ENCODE measurements at regions not wholly inside any gene's neighbourhood (a gene's known extent, or its start where the extent isn't known, plus 50 kb on each side); places are given as distances from the start of the nearest gene placed in this dataset.

- peaks cover 5% of the 10 kb centered on the region for H3K9me3 Mint-ChIP-seq
- no peaks in the 10 kb centered on the region for H3K4me1 Mint-ChIP-seq
- no peak overlapping the region for H3K4me3 Mint-ChIP-seq
- H3K27me3 Mint-ChIP-seq = no peaks in the 10 kb centered on the region
- no peaks in the 10 kb centered on the region for H3K36me3 Mint-ChIP-seq
- no peak for ATAC-seq
- no peak overlapping the region for H3K27ac Mint-ChIP-seq
These were observed 135.3 kb downstream of the ACKR3 start for GRCh38 chr2:236704887-236705286.

DNA sequence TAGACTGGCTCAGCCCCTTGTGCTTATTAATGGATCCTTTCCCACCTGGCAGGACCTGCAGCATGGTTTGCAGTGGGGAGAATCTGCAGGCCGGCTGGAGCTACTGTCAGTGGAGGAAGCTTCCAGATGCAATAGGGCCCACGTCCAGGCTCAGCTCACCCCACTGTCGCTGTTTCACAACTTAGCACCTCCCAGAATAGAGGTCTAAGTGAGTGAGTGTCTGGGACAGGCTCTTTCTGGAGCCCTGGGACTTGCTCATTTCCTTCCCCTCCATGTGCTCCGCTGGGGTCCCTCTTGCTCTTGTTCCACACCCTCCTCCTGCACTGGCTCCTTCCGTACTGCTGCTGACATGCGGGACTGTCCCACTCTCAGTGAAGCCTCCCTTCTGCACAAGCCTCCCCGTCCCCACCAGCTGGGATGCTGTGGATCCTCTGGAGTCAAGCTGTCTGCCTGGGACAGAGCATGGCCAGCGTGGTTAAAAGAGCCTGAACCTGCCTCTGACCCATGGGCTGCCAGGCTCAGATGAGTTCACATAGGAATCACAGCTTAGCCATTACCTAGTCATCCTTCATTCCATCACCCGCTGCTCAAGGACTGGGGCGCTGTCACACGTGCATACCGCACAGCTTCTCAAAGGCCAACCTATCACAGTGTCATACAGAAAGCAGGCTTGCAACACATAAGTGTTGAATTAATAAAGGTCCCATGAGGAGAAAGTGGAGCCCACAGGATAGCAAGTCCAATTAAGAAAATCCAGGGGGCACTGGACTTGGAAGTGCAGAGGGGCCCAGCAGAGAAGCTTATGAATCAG, 135.9 kb downstream of the ACKR3 start:
- H3K4me1 Mint-ChIP-seq = no peaks in the 10 kb centered on the region
- peaks cover 5% of the 10 kb centered on the region for H3K9me3 Mint-ChIP-seq
- no peak for ATAC-seq
- H3K27me3 Mint-ChIP-seq = no peaks in the 10 kb centered on the region
- H3K4me3 Mint-ChIP-seq = no peak overlapping the region
- no peak overlapping the region for H3K27ac Mint-ChIP-seq
- H3K36me3 Mint-ChIP-seq = no peaks in the 10 kb centered on the region

- Mint-ChIP-seq H3K36me3 (no peaks in the 10 kb centered on the region), H3K4me3 (no peak overlapping the region), H3K27me3 (no peaks in the 10 kb centered on the region), H3K4me1 (no peaks in the 10 kb centered on the region), H3K9me3 (peaks cover 5% of the 10 kb centered on the region), H3K27ac (no peak overlapping the region)
- no peak for ATAC-seq
These were observed 136.7 kb downstream of the ACKR3 start for GRCh38 chr2:236706288-236706687.

DNA sequence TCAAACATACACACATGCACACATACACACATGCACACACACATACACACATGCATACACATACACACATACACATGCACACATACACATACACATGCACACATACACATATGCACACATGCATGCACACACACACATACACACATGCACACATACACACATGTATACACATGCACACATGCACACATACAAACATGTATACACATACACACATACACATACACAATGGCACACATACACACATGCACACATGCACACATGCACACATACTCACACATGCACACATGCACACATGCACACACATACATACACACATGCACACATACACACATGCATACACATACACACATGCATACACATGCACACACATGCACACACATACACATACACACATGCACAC, 137.2 kb downstream of the ACKR3 start:
- Mint-ChIP-seq H3K36me3 (no peaks in the 10 kb centered on the region), H3K27me3 (no peaks in the 10 kb centered on the region), H3K4me3 (no peak overlapping the region), H3K4me1 (no peaks in the 10 kb centered on the region), H3K27ac (no peak overlapping the region), H3K9me3 (peaks cover 5% of the 10 kb centered on the region)
- no peak for ATAC-seq

GRCh38 chr2:236711440-236711839, 141.8 kb downstream of the ACKR3 start:
- H3K27me3 Mint-ChIP-seq = peaks cover 28% of the 10 kb centered on the region
- H3K27ac Mint-ChIP-seq = no peak overlapping the region
- H3K9me3 Mint-ChIP-seq = peaks cover 5% of the 10 kb centered on the region
- no peaks in the 10 kb centered on the region for H3K36me3 Mint-ChIP-seq
- no peaks in the 10 kb centered on the region for H3K4me1 Mint-ChIP-seq
- ATAC-seq = no peak
- H3K4me3 Mint-ChIP-seq = no peak overlapping the region

- Mint-ChIP-seq H3K4me3 (no peak overlapping the region), H3K36me3 (no peaks in the 10 kb centered on the region), H3K4me1 (no peaks in the 10 kb centered on the region), H3K27ac (no peak overlapping the region), H3K9me3 (no peaks in the 10 kb centered on the region), H3K27me3 (peaks cover 34% of the 10 kb centered on the region)
- ATAC-seq = no peak
These were observed 142.7 kb downstream of the ACKR3 start for GRCh38 chr2:236712304-236712703.

- H3K4me1 Mint-ChIP-seq = no peaks in the 10 kb centered on the region
- no peak overlapping the region for H3K4me3 Mint-ChIP-seq
- no peaks in the 10 kb centered on the region for H3K36me3 Mint-ChIP-seq
- no peaks in the 10 kb centered on the region for H3K9me3 Mint-ChIP-seq
- no peak overlapping the region for H3K27ac Mint-ChIP-seq
- H3K27me3 Mint-ChIP-seq = peaks cover 34% of the 10 kb centered on the region
- no peak for ATAC-seq
These were observed 143.5 kb downstream of the ACKR3 start for GRCh38 chr2:236712961-236713673.

DNA sequence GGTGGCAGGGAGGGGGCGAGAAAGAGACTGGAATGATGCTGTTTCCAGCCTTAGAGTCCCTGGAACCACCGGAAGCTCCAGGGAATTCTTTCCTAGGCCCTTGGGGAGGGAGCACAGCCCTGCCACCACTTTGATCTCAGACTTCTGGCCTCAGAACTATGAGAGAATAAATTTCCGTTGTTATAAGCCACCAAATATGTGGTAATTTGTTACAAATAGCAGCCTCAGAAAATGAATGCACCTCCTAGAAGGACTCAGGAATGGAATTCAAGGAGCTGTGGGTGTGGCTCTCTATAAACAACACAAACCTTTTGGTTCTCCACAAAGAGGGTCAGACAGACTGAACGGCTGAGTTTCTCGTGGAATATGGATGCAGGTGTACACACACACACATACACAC, 144.5 kb downstream of the ACKR3 start:
- Mint-ChIP-seq H3K36me3 (no peaks in the 10 kb centered on the region), H3K9me3 (no peaks in the 10 kb centered on the region), H3K27me3 (peaks cover 39% of the 10 kb centered on the region), H3K4me1 (no peaks in the 10 kb centered on the region), H3K4me3 (no peak overlapping the region), H3K27ac (no peak overlapping the region)
- ATAC-seq = no peak

DNA sequence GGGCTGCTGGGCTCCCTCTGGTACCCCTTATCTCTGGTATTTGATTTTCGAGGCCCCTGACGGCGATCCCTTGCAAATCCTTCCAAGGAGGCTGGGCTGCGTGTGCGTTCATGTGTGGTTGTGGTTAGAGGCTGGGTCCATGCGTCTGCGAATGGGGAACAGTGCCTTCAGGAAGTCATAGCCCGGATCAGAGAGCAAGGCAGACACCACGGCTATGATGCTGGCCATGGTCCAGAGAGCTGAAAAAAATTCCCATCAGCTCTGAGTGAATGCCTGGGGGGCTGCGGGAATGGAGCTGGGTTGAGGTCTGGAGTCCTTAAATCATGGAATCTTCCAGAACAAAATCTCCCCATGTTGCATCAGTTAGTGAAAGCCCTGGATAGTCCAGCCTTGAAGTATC, 145.5 kb downstream of the ACKR3 start:
- no peaks in the 10 kb centered on the region for H3K36me3 Mint-ChIP-seq
- no peaks in the 10 kb centered on the region for H3K4me1 Mint-ChIP-seq
- no peak overlapping the region for H3K27ac Mint-ChIP-seq
- ATAC-seq = no peak
- H3K9me3 Mint-ChIP-seq = no peaks in the 10 kb centered on the region
- no peak overlapping the region for H3K4me3 Mint-ChIP-seq
- H3K27me3 Mint-ChIP-seq = peaks cover 46% of the 10 kb centered on the region

DNA sequence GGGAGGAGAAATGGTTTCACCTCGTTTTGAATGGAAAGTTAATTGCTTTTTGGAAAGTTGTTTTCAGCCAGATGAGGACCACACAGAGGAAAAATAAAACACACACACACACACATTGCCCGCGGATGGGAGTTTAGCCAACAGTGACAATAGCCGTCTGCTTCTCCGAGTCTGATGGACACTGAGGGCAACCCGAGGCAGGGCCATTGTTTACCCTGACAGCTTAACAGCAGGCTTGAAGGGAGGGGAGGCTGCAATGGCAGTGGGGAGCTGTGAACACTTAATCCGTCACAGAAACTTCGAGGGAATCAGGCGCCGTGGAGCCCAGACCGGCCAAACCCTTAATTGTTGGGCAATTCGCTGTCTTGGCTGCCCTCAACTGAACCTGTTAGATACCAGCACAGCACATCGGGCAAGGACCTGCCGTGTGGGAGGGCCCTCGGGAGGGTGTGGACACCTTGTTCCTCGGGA, 145.9 kb downstream of the ACKR3 start:
- Mint-ChIP-seq H3K27me3 (peaks cover 46% of the 10 kb centered on the region), H3K27ac (no peak overlapping the region), H3K36me3 (no peaks in the 10 kb centered on the region), H3K4me3 (no peak overlapping the region), H3K9me3 (no peaks in the 10 kb centered on the region), H3K4me1 (no peaks in the 10 kb centered on the region)
- ATAC-seq = no peak

- Mint-ChIP-seq H3K27me3 (peaks cover 46% of the 10 kb centered on the region), H3K4me3 (no peak overlapping the region), H3K4me1 (no peaks in the 10 kb centered on the region), H3K27ac (no peak overlapping the region), H3K9me3 (no peaks in the 10 kb centered on the region), H3K36me3 (no peaks in the 10 kb centered on the region)
- ATAC-seq = no peak
These were observed 147.5 kb downstream of the ACKR3 start for GRCh38 chr2:236717120-236717519.

DNA sequence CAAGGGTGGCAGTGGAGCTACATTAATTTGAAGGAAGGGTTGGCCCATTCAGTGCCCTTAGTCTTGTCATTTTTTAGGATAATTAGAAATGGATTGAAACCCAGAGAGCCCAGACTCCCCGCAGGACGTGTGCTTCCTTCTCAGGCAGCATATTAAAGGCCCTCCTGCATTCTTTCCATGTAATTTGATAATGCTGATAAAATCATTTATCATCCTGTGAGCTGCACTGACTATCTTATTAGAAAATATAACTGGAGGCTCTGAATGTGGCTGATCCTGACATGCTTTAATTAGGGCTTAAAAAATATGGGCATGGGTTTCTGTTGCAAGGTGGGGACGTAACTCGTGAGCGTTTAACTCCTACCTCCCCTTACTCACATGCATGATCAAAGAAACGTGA, 148.1 kb downstream of the ACKR3 start:
- H3K9me3 Mint-ChIP-seq = no peaks in the 10 kb centered on the region
- H3K4me3 Mint-ChIP-seq = no peak overlapping the region
- H3K27me3 Mint-ChIP-seq = peaks cover 46% of the 10 kb centered on the region
- no peaks in the 10 kb centered on the region for H3K36me3 Mint-ChIP-seq
- H3K4me1 Mint-ChIP-seq = no peaks in the 10 kb centered on the region
- no peak for ATAC-seq
- no peak overlapping the region for H3K27ac Mint-ChIP-seq

DNA sequence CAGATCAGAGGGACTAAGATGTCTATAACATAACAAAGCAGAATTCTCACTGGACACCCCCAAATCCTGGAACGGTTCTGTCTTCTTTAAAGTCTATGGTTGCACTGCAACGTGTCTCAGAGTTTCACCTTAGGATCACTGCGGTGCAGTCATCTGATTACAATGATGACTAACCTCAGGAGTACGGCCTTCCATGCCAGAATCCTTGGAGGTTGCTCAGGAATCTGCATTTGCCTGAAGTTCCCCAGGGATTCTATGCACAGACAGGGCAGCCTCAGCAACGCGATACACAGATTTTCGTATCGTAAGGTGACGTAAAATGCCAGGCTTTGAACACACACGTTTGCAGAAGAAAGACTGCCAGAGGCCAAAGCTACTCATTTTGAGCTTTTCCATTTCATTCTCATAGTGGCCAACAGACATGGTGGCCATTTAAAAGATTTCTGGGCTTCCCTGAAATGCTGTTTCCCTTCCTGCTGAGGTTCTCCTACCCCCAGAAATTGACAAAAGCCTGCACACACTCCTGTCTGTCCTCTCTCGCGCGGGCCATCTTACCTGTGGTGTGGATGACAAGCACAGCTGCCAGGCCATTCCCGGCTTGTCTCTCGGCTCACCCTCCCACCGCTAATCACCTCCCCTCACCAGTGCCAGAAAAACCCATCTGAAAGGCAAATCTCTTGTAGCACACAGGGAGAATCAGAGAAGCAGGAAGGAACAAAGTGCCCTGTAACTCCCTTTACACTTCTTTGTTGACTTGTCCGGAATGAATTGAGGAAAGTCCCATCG, 148.8 kb downstream of the ACKR3 start:
- no peak overlapping the region for H3K27ac Mint-ChIP-seq
- no peak for ATAC-seq
- H3K27me3 Mint-ChIP-seq = peaks cover 46% of the 10 kb centered on the region
- no peaks in the 10 kb centered on the region for H3K9me3 Mint-ChIP-seq
- no peaks in the 10 kb centered on the region for H3K36me3 Mint-ChIP-seq
- no peaks in the 10 kb centered on the region for H3K4me1 Mint-ChIP-seq
- no peak overlapping the region for H3K4me3 Mint-ChIP-seq

DNA sequence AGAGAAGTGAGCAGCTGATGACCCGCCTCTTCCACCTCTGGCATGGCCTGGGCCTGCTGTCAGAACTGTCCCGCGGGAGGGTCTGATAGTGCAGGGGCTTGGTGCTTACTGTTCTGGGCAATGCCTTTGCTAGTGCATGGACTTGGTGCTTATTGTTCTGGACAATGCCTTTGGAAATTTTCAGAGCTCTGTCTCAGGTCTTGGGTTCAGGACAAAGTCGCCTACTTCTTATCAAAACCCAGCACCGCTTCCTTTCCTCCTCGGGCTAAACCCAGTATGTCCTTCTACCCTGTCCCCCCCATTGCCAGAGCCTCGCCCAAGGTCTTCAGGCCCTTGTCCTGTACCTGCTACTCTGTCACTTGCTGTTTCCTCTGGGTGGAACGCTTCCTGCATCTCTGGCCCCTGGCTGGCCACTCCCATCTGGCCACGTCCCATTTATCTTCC, 149.6 kb downstream of the ACKR3 start:
- ATAC-seq = no peak
- Mint-ChIP-seq H3K27me3 (peaks cover 38% of the 10 kb centered on the region), H3K36me3 (no peaks in the 10 kb centered on the region), H3K4me3 (no peak overlapping the region), H3K4me1 (no peaks in the 10 kb centered on the region), H3K27ac (no peak overlapping the region), H3K9me3 (no peaks in the 10 kb centered on the region)

- H3K4me1 Mint-ChIP-seq = no peaks in the 10 kb centered on the region
- no peak overlapping the region for H3K4me3 Mint-ChIP-seq
- ATAC-seq = no peak
- peaks cover 29% of the 10 kb centered on the region for H3K27me3 Mint-ChIP-seq
- H3K9me3 Mint-ChIP-seq = no peaks in the 10 kb centered on the region
- no peaks in the 10 kb centered on the region for H3K36me3 Mint-ChIP-seq
- no peak overlapping the region for H3K27ac Mint-ChIP-seq
These were observed 151.4 kb downstream of the ACKR3 start for GRCh38 chr2:236720974-236721540.
